ENCODE measurements at regions not wholly inside any gene's neighbourhood (a gene's known extent, or its start where the extent isn't known, plus 50 kb on each side); places are given as distances from the start of the nearest gene placed in this dataset.

DNA sequence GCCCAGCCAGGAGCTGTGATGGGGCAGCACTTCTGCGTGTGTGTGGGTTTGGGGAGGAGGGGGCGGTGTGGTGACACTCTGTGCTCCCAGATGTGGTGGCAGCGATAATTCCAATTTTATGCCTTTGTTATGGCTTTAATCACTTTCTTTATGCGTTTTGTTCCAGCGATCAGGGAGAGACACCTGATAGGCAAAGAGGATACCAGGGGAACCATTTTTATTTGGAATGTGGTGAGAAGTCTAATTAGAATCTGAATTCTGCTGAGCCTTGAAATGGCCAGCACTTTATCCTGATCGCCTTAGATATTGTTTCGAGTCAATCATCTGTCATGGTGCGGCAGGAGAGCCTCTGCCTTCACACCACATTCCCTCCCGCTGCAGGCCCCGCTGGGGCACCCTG is 79.5 kb downstream of the HIF1AN start:
- Histone ChIP-seq H3K79me2 (ENCODE audit: insufficient read depth, low read length) (no peaks in the 10 kb centered on the region), H3K4me3 (replicated peaks in 1 of 2; ENCODE audit: low read depth in 1 of 2, low read length in 2 of 2) (no peak overlapping the region), H3K9me2 (ENCODE audit: insufficient read depth) (no peaks in the 10 kb centered on the region), H2AFZ (ENCODE audit: low read depth, low read length, poor library complexity, severe bottlenecking) (no peak overlapping the region), H3K36me3 (ENCODE audit: control insufficient read depth in 1 of 2, insufficient read depth in 2 of 2, low read length in 2 of 2) (no peaks in the 10 kb centered on the region), H3K4me1 (ENCODE audit: control insufficient read depth in 1 of 2, insufficient read depth in 2 of 2, low read length in 2 of 2) (no peaks in the 10 kb centered on the region), H3K4me2 (ENCODE audit: low read length) (no peak overlapping the region), H3K27ac (ENCODE audit: low read depth, low read length) (no peak overlapping the region), H4K20me1 (ENCODE audit: insufficient read depth) (no peaks in the 10 kb centered on the region), H3K27me3 (ENCODE audit: insufficient read depth, low read length) (peaks cover 28% of the 10 kb centered on the region; the same call in 1 of the 2 replicates), H3K9ac (ENCODE audit: low read length) (no peak overlapping the region), H3K9me3 (ENCODE audit: control insufficient read depth in 1 of 2, insufficient read depth in 1 of 2, low read depth in 1 of 2, low read length in 2 of 2) (no peaks in the 10 kb centered on the region)
- POLR2A ChIA-PET, result interaction anchor here (1.2 kb wide), 1 partner anchor 11 kb away, joined by 4 read pairs; no protein-coding TSS in a partner anchor
- RAD21 ChIA-PET (ENCODE audit: low non-redundant PET in 1 of 2, low total read pairs in 2 of 2, uncharacterized antibody in 2 of 2, unreplicated experiment in 2 of 2), result no interaction called here
- no TSS peak for BruUV-seq (replicated peaks)
- ATAC-seq (no peak), DNase-seq (ENCODE audit: low read depth, low spot score) (no peak)
- TF ChIP-seq YY1 (IDR thresholded peaks at IDR 0.05; ENCODE audit: extremely low read depth, insufficient replicate concordance, low read depth, low read length) (no peak), SP1 (IDR thresholded peaks at IDR 0.05; ENCODE audit: low read depth) (no peak), EGR1 (IDR thresholded peaks at IDR 0.05; ENCODE audit: low read depth) (no peak), CEBPB (IDR thresholded peaks at IDR 0.05; ENCODE audit: low read depth) (no peak), POLR2A (IDR thresholded peaks at IDR 0.05; ENCODE audit: borderline replicate concordance, extremely low read depth, insufficient read depth, insufficient read length) (no peak), EZH2 (IDR thresholded peaks at IDR 0.05) (no peak), SRF (IDR thresholded peaks at IDR 0.05; ENCODE audit: low read depth) (no peak), TCF7L2 (IDR thresholded peaks at IDR 0.05; ENCODE audit: borderline replicate concordance, extremely low read depth, insufficient read depth, insufficient read length) (no peak), ZNF274 (IDR thresholded peaks at IDR 0.05; ENCODE audit: low read depth, low read length) (no peak), ZFX (IDR thresholded peaks at IDR 0.05) (no peak), FOSL1 (IDR thresholded peaks at IDR 0.05; ENCODE audit: low read depth) (no peak), CBX3 (IDR thresholded peaks at IDR 0.05; ENCODE audit: low read depth) (no peak), ELF1 (IDR thresholded peaks at IDR 0.05; ENCODE audit: borderline replicate concordance, low read depth) (no peak), EZH2phosphoT487 (IDR thresholded peaks at IDR 0.05; ENCODE audit: borderline replicate concordance) (no peak)
- TF ChIP-seq, protein P1, sequence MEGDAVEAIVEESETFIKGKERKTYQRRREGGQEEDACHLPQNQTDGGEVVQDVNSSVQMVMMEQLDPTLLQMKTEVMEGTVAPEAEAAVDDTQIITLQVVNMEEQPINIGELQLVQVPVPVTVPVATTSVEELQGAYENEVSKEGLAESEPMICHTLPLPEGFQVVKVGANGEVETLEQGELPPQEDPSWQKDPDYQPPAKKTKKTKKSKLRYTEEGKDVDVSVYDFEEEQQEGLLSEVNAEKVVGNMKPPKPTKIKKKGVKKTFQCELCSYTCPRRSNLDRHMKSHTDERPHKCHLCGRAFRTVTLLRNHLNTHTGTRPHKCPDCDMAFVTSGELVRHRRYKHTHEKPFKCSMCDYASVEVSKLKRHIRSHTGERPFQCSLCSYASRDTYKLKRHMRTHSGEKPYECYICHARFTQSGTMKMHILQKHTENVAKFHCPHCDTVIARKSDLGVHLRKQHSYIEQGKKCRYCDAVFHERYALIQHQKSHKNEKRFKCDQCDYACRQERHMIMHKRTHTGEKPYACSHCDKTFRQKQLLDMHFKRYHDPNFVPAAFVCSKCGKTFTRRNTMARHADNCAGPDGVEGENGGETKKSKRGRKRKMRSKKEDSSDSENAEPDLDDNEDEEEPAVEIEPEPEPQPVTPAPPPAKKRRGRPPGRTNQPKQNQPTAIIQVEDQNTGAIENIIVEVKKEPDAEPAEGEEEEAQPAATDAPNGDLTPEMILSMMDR (IDR thresholded peaks at IDR 0.05 in 2 of 3, conservative IDR thresholded peaks at IDR 0.05 in 1 of 3; ENCODE audit: borderline replicate concordance in 1 of 3, insufficient read depth in 1 of 3, low read depth in 2 of 3, low read length in 2 of 3), result no peak
- TF ChIP-seq, protein P2, sequence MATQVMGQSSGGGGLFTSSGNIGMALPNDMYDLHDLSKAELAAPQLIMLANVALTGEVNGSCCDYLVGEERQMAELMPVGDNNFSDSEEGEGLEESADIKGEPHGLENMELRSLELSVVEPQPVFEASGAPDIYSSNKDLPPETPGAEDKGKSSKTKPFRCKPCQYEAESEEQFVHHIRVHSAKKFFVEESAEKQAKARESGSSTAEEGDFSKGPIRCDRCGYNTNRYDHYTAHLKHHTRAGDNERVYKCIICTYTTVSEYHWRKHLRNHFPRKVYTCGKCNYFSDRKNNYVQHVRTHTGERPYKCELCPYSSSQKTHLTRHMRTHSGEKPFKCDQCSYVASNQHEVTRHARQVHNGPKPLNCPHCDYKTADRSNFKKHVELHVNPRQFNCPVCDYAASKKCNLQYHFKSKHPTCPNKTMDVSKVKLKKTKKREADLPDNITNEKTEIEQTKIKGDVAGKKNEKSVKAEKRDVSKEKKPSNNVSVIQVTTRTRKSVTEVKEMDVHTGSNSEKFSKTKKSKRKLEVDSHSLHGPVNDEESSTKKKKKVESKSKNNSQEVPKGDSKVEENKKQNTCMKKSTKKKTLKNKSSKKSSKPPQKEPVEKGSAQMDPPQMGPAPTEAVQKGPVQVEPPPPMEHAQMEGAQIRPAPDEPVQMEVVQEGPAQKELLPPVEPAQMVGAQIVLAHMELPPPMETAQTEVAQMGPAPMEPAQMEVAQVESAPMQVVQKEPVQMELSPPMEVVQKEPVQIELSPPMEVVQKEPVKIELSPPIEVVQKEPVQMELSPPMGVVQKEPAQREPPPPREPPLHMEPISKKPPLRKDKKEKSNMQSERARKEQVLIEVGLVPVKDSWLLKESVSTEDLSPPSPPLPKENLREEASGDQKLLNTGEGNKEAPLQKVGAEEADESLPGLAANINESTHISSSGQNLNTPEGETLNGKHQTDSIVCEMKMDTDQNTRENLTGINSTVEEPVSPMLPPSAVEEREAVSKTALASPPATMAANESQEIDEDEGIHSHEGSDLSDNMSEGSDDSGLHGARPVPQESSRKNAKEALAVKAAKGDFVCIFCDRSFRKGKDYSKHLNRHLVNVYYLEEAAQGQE (IDR thresholded peaks at IDR 0.05; ENCODE audit: low read depth), result no peak
- TF ChIP-seq, protein P3, sequence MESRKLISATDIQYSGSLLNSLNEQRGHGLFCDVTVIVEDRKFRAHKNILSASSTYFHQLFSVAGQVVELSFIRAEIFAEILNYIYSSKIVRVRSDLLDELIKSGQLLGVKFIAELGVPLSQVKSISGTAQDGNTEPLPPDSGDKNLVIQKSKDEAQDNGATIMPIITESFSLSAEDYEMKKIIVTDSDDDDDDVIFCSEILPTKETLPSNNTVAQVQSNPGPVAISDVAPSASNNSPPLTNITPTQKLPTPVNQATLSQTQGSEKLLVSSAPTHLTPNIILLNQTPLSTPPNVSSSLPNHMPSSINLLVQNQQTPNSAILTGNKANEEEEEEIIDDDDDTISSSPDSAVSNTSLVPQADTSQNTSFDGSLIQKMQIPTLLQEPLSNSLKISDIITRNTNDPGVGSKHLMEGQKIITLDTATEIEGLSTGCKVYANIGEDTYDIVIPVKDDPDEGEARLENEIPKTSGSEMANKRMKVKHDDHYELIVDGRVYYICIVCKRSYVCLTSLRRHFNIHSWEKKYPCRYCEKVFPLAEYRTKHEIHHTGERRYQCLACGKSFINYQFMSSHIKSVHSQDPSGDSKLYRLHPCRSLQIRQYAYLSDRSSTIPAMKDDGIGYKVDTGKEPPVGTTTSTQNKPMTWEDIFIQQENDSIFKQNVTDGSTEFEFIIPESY (IDR thresholded peaks at IDR 0.05; ENCODE audit: extremely low read depth, insufficient replicate concordance, low read length), result no peak
- intact Hi-C loops (cut with micrococcal nuclease), result no loop called here
- CTCF ChIA-PET, result no interaction called here

Data from HCT116 (cell line).